HG02970 (cell line): ENCODE measurements at regions not wholly inside any gene's neighbourhood (a gene's known extent, or its start where the extent isn't known, plus 50 kb on each side); places are given as distances from the start of the nearest gene placed in this dataset.

Source experiments
- ATAC-seq: cut with Tn5 transposase; IDR thresholded peaks from one replicate; pipeline ENCODE4 v1.9.1; 2021; ENCODE audit warnings: mild to moderate bottlenecking, moderate library complexity, moderate number of reproducible peaks; ENCODE audit not compliant: unreplicated experiment, low FRiP score

DNA sequence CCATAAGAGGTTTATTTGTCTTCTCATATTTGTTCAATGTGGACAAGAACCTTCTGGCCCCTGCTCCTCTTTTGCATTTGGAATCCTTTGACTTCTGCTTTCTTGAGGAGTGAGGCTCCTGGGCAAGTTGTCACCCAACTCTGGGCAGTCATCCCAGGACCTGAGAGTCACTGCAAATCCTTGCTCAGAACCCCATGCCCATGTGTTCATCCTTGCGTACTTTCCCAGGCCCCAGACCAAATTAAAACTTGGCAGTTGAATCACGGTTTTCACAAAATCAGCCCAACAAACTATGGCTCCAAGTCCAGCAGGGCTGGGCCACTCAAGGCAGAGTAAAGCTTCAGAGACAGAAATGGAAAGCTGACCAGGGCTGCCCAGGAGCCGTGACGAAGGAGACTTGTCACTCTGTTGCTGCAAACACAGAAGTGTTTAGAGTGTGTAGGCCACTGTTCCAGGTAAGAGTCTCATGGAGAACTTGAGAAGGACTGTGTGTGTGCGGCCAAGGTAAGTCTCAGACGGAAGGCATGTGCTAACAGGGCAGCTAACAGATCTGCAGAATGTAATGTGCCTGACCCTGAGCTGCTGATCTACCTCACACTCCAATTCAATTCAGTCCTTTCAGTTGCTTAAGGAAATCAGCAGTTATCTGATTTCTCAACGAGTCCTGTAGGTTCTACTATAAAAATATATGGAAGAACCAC is 549.4 kb upstream of the HS6ST1 start:
- no peak for ATAC-seq

DNA sequence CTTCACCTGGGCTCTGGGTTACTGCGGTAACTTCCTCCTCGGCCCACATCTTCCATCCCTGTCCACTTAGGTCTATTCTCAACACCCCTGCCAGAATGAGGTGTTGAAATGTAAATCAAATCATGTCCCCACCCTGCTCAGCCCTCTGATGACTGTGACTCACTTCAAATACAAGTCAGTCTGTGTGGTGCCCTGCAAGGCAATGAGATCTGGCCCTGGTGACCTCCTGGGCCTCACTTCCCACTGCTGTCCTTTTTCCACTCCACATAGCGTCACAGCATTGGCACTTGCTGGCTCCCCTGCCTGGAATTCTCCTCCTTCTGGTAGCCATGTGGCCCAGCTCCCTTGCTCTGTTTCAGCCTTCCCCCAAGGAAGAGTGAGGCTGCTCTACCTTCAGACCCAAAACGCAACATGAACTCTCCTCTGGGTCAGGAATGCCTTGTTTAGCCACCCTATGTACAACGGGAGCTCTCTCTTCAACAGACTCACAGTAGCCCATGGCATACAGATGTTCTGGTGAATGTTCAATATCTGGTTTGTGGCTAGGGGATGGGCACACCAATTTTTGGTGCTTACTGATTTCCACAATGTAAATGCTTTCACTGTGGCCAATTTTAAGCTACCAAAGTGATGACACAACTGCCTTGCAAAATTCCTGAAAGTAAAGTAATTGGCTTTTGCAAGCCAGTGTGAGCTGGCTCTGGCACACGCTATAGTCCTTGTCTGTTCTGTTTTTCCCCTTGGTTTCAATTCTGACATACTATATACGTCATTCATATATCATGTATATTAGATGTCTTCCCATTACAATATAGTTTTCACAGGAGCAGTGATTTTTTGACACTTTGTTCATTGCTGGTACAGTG is 550.3 kb upstream of the HS6ST1 start:
- ATAC-seq: no peak

GRCh38 chr2:128874608-128875007 is 555.9 kb upstream of the HS6ST1 start:
- ATAC-seq: no peak

DNA sequence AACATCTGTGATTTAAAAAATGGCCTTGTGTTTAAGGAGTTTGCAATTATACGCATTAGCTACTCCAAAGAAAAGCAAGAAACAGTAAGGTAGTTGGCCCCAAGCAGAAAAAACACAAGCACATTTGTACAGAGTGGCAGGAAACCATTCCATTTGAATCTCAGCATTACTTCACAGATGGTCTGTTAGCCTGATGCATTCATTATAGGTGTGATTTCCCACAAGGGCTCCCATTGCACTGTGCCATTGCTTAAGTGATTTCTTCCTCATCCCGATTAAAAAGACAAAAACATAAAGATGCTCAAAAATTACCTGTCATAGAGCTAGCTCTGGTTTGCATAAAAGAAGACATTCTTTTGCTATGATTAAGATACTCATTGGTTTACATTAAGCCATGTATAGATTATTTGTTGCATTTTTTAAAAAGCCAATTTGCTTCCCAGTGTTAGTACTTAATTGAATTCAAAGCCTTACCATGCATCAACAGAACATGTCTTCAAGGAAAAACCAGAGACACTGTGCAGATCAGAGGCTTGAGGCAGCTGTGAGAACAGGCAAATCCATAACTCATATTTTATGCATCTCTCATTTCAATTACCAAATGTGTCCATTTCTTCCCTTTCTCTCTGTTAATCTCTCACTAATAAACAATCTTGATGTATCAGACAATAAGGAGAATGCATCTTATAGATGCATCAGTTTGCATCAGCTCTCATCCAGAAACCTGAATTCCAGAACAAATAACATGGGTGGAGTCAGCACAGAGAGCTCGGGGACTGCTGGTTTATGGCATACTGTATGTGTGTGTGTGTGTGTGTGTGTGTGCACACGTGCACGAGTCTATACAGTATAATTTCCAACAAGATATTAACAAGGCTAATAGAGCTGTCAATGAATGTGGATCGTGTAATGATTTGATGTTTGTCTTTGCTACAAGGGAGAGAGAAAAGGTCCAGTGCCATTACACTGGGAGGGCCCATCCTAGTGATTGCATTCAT is 558.6 kb upstream of the HS6ST1 start:
- ATAC-seq: no peak

DNA sequence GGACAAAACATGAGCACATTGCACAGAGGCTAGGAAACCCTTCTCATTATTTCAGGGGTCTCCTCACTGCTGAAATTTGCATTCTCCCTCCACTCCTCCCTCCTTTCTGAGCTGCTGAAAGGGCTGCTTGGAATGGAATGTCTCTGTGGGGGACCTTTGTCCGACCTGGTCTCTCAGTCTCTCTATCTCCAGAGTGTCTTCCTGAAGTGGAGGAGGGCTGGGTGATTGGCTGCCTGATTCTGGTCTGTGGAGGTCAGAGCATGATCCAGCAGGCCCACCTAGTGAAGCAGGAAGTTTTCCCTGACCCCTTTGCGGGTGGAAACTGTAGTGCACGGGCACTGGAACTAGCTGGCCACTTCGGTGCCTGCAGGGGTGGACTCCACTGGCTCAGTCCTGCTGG is 560.5 kb upstream of the HS6ST1 start:
- no peak for ATAC-seq

- ATAC-seq: no peak
Observed at GRCh38 chr2:128894896-128895295, 576.2 kb upstream of the HS6ST1 start.

DNA sequence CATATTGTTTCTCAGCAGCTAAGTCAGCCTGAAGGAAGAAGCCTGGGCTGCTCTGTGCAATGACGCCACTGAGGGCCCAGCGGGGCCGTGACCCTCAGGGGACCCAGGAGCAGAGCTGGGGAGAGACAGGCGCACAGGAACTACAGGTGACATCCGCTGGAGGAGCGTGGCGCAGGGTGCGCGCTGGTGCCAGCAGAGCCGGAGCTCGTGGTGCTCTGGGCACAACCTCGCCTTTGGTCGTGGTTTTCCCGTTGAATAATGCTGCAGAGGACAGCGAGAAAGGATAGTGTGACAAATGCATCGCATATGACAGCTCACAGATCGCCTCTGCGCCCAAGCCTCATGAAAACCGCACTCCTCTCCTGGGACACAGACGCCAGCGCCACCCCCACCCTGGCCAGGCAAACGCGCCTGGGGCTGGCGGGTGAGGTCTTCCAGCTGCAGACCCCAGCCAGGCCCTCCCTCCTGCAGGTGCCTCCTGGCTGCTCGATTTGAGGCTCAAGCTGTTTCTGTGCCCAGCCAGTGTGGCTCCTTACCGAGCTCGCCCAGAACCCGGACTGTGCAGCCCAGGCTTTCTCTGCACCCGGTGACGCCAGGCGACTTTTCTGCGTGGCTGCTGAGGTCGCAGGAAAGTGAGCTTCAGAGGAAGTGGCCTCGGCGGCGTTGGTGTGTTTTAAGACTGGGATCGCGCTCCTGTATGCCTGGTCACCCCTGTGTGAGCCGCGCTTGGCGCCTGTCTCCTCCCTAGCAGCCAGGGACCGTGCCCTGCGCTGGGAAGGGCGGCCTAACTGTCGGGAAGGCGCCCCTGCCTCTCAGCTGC is 583.1 kb upstream of the HS6ST1 start:
- no peak for ATAC-seq

DNA sequence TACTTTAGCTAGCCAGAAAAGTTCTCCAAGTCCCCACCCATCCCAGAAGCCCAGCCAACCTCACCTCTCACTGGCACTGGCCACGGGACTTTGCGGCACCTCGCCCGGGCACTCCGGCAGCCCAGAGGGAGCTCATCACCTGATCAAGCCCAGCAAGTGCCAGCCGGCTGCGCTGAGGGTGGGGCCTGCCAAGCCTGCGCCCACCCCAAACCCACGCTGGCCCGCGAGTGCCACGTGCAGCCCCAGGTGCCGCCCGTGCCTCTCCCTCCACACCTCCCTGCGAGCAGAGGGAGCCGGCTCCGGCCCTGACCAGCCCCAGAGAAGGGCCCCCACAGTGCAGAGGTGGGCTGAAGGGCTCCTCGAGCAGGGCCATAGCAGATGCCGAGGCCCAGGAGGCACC is 585.0 kb upstream of the HS6ST1 start:
- ATAC-seq: no peak

DNA sequence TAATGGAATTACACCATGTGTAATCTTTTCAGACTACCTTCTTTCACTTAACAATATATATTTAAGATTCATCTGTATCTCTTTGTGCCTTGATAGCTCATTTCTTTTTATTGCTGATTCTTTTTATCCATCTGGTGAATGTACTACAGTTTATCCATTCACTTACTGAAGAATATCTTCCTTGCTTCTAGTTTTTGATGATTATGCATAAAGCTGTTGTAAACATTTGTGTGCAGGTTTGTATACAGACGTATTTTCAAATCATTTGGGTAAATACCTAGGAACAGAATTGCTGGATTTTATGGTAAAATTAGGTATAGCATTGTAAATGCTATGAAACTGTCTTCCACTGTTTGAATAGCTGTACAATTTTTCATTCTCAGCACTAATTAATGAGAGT is 592.6 kb upstream of the HS6ST1 start:
- ATAC-seq: no peak

DNA sequence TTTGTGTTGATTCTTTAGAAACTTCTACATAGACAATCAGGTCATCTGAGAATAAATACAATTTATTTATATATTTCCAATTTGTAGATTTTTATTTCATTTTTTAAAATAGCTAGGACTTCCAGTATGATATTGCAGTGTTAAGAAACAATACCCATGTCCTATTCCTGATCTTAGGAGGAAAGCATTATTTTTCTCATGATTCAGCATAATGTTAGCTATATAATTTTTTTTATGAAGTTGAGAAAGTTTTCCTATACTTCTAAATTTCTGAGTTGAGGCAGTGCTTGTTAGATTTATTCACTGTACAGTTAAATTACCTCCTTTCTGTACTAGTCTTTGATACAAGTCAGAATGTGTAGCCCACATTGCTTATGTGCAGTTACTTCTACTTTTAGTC is 595.7 kb upstream of the HS6ST1 start:
- ATAC-seq: no peak

GRCh38 chr2:128921751-128922150 is 603.1 kb upstream of the HS6ST1 start:
- no peak for ATAC-seq

GRCh38 chr2:128922154-128922553 is 603.5 kb upstream of the HS6ST1 start:
- no peak for ATAC-seq

DNA sequence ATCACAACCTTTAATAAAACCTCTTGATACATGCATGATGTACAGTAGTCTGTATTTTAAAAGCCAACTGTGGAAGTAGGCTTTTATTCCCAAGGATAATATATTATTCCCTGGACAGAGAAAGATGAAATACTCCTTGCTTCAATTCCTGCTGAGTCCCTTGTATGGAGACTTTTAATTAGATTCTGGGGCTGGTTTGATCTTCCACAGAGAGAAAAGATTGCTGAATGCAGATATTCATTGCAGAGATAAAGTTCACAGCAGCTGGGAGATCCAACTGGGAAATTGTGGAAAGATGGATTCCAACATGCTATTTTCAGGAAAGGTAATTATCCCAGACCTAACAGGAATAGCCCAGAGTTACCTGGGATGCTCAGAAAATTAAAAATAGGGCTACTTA is 607.0 kb upstream of the HS6ST1 start:
- ATAC-seq: no peak

DNA sequence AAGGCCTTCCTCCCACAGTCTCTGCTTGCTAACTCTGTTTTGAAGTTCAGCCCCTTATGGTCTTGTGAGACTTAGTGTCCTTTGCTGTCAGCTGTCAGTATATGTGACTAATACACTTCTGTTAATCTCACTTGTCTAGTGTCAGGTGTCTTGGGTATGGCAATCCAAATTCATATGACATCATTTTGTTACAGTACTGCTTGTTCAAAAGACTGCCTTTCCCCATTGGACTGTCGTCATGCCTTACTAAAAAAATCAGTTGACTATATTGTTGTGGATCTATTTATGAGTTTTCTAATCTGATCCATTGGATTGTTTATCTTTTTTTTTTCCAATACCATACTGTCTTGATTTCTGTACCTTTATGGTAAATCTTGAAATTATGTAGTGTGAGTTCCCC is 611.4 kb upstream of the HS6ST1 start:
- ATAC-seq: no peak

DNA sequence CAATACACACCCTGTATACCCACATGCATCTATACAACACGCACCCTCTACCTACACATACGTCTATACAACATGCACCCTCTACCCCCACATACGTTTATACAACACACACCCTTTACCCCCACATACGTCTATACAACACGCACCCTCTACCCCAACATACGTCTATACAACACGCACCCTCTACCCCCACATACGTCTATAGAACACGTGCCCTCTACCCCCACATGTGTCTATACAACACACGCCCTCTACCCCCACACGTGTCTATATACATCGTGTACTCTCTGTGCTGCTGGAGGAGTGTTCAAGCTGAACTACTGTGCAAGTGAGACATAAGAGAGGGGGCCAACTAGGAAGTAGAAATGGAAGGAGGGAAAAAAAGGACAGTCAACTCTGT is 621.7 kb upstream of the HS6ST1 start:
- no peak for ATAC-seq

DNA sequence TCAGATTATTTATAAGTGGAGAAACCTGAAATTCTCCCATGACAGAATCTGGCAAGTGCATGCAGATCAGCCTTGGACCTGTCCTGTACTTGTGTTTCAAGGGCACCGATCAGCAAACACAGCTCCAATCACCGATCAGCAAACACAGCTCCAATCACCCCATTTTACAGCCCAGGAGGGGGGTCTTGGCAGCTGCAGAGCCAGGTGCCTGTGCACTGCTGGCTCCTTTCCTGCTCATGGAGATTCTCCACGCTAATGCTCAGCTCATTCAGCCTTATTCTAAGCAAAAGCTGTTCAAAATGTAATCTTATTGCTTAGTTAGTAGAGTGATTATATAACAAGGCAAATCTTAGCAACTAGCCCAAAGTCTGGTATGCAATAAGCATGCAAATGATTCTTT is 623.1 kb upstream of the HS6ST1 start:
- no peak for ATAC-seq

- no peak for ATAC-seq
Observed at GRCh38 chr2:128949360-128949759, 630.7 kb upstream of the HS6ST1 start.

- no peak for ATAC-seq
Observed at GRCh38 chr2:128950758-128951157, 632.1 kb upstream of the HS6ST1 start.

DNA sequence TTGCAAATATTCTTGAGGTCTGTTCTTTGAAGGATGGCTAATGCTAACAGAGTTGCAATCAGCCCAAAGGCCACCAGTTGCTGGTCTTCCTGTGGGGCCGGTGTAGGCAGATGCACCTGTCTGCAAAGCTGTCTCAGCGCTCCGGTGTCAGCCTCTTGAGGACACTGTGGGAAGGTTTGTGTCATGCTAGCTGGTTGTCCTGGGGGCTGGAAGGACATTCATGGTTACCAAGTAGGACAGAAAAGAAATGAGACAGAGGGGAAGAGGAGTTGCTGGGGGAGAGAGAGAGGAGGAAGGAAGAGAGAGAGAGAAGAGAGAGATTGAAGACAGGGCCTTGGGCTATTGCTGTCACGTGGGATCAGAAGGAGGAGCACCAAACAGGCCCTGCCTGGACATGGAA is 639.6 kb upstream of the HS6ST1 start:
- ATAC-seq: no peak

GRCh38 chr2:128967646-128968045 is 649.0 kb upstream of the HS6ST1 start:
- ATAC-seq: no peak
